Sciatic nerve (tissue), 2 donors: ENCODE measurements at regions not wholly inside any gene's neighbourhood (a gene's known extent, or its start where the extent isn't known, plus 50 kb on each side); places are given as distances from the start of the nearest gene placed in this dataset.
"Not testable (repeated sequence)": the region's sequence is repeated elsewhere in the genome, so short reads cannot be mapped to it uniquely, and the experiment has no call there.

Experiments used
- ATAC-seq: fragments of 200-7000 bp; cut with Tn5 transposase; one replicate; pipeline ENCODE4 v1.9.1; 2020; ENCODE audit warnings: mild to moderate bottlenecking, moderate library complexity
- DNase-seq: peaks from one replicate; pipeline ENCODE4 v3.0.0-alpha.2; 2020; ENCODE audit warnings: low spot score
- intact Hi-C: fragments of 100-400 bp; cut with DNase I; formaldehyde crosslinking; loops from one replicate; pipeline ENCODE4 v1.14.2; 2022
- donor health status: DM: no; HTN: no; CAD: no.
- donor health status: DM: no; HTN: no; CAD: no.

DNA sequence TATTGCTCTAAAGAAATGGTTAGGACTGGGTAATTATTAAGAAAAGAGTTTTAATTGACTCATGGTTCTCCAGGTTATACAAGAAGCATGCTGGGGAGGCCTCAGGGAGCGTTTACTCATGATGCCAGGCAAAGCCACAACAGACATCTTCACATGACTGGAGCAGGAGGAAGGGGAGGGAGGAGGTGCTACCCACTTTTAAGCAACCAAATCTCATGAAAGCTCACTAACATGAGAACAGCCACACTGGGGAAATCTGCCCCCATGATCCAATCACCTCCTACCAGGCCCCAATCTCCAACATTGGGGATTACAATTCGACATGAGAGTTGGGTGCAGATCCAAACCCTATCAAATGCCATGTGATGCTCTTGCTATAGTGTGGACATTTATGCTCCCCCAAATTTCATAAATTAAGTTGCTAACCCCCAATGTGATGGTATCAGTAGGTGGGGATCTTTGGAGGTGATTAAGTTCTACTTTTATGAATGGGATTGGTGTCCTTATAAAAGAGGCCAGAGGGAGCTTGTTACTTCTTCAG lies 773.6 kb upstream of the CDH10 start:
- intact Hi-C loops, result no loop called here
- ATAC-seq, result no peak
- DNase-seq, result no peak

DNA sequence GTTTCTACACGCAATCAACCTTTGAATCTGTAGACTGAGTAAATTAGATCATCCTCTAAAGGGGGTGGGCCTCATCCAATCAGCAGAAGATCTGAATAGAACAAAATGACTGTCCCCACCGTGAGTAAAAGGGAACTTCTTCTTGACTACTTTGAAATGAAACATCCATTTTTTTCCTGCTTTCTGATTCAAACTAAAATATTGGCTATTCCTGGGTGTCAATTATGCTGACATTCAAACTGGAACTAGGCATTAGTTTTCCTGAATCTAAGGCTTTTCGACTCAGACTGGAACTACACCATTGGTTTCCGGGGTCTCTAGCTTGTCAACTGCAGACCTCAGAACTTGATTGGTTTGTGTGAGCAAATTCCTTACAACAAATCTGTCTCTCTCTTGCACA lies 772.2 kb upstream of the CDH10 start:
- intact Hi-C loops, result no loop called here
- ATAC-seq (no peak), DNase-seq (no peak)

DNA sequence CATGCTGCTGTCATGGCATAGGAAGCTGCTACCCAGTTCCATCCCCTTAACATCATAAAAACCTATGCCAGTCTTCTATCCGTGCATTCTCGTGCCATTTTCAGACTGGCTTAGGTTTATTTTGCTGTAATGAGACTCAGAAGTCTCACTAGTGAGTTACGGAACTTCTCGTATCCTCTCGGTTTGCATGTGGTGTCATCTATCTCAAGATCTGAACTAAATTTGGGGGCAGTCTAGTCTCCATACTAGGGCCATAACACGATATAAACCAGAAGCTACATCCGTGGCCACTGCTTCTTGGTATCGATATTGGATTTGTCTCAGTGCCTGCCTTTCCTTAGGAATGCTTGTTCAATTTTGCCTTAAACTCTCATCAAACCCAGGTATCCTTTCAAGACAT lies 771.2 kb upstream of the CDH10 start:
- ATAC-seq, result no peak
- intact Hi-C loops, result no loop called here
- DNase-seq, result no peak

DNA sequence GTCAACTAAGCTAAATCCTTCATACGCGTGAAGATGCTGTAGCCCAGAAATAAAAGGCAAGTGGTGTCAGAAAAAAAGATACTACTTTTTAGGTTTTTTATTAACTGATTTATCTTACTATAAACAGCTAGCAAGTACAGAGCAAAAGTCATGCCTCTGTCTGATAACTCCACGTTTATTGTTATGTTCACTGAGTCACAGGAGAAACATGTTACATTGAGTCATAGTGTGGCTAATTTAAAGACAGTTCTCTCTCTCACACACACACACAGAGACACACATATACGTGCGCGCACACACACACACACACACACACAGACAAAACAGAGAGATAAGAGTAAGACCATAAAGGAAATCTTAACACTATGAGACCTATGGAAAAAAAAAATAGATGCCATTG lies 770.0 kb upstream of the CDH10 start:
- DNase-seq (no peak), ATAC-seq (no peak)
- intact Hi-C loops, result no loop called here

DNA sequence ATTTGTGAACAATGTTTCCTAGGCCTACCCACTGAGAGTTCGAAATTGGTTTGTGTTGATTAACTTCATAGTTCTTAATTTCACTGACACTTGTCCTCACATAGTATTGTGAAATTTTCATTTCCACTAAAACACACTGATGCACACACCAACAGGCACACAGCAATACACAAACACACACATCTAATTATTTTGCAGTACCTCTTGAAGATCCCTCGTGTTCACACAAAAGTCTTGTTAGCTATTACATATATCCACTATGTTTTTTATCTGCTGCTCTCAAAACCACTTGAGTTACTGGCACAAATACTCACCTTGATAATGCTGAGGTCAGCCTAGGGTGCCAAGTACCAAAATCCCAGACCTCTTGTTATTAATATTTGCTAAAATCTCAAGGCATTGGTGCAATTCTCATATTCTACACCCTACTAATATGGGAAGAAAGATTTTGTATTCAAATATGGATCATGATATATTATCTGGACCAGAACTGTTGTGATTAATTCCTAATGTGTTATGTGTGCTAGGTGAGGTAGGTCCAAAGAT lies 767.4 kb upstream of the CDH10 start:
- intact Hi-C loops, result no loop called here
- DNase-seq, result no peak
- no peak for ATAC-seq

DNA sequence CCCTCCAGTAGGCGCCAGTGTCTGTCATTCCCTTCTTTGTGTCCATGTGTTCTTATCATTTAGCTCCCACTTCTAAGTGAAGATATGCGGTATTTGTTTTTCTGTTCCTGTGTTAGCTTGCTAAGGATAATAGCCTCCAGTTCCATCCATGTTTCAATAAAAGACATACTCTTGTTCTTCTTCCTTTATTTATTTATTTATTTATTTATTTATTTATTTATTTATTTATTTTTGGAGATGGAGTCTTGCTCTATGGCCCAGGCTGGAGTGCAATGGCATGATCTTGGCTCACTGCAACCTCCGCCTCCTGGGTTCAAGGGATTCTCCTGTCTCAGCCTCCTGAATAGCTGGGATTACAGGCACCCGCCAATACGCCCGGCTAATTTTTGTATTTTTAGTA lies 762.6 kb upstream of the CDH10 start:
- intact Hi-C loops, ATAC-seq, DNase-seq: not testable (repeated sequence)

DNA sequence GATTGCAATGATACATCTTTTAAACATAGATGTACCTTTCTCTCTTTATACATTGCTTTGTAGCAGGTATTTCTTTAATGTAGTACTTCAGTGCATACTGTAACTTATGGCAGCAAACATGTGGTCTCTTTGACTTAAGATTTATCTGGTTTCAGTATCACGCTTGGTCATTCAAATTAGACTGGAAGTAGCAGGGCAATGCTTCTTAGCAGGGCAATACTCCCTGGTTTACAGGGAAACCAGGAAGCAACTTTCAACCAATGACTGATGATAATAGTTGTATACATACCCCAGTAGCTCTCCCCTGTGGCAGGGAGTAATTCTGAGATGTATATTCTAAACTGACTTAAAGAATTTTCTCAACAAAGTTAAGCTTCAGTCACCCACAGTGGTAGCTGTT lies 761.1 kb upstream of the CDH10 start:
- DNase-seq (no peak), ATAC-seq (no peak)
- intact Hi-C loops, result no loop called here

DNA sequence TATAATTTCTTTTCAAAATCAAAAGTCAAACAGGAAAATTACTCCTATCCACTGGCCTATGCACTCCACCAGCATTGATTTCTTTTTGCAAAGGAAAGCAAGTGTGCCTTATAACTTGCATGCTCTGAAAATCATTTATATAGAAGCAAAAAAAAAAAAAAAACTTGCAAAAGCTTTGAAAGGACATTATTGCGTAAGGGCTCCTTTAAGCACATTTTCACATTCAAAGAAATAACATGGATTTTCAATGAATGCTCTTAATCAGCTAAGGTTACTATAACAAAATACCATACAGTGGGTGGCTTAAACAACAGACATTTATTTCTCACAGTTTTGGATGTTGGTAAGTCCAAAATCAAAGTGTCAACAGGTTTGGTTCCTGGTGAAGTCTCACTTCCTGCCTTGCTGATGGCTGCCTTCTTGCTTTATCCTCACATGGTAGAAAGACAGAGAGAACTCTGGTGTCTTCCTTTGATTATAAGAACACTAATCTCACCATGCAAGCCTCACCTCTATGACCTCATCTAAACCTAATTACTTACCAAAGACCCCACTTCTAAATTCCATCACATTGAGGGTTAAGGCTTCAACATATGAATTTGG lies 755.2 kb upstream of the CDH10 start:
- ATAC-seq, result no peak
- DNase-seq, result no peak
- intact Hi-C loops, result no loop called here

DNA sequence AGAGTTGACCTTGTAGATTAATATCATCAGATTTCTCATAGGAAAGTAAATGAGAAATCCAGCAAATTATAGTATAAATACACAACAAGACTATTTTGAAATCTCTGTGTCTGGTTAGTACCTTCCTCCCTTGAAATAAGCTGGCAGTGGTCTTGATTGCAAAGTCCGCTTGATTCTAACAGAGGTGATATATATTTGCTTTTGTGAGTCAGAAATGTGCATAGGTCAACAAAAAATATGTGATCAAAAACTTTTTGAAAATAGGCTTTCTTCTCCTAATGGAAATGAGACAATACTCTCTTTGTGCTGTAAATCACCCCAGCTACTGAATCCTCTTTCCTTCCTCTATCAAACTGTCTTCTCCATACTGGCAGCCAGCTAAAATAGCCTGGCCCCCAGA lies 749.2 kb upstream of the CDH10 start:
- ATAC-seq, result no peak
- intact Hi-C loops, result no loop called here
- DNase-seq, result no peak

DNA sequence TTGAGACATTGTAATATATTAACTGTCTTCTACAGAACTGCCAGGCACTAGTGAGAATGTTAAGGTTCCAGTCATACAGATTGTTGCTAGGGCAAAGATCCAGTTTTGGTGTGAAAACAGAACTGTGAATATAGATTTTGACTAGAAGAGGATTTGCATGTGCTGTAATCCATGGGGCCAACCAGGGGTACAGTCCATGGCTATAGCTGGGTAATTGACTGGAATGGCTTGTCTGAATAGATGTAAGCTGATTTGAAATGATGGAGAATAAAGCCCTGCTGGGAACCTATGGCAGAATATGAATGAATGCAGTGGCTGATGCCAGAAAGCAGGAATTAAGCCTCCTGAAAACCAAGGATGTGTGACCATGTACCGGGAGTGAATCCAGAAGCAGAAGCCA lies 748.5 kb upstream of the CDH10 start:
- ATAC-seq (no peak), DNase-seq (no peak)
- intact Hi-C loops, result no loop called here

DNA sequence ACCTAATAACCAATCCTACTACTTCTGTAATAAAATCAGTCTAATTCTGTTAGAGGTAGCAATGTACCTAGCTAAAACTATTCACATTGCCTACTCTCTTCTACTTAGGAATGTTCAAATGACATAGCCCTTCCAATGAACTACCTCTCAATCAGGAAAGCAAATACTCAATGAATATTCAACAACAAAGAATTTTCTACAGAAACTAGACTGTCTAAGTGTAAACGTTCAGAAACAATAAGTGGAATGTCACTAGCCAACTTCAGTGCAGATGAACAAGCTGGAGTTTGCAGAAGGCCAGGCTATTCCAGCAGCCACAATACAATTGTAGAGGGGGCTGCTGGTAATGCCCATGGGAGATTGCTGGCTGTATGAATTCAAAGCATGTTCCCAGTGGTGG lies 743.2 kb upstream of the CDH10 start:
- intact Hi-C loops, result no loop called here
- DNase-seq, result no peak
- no peak for ATAC-seq

DNA sequence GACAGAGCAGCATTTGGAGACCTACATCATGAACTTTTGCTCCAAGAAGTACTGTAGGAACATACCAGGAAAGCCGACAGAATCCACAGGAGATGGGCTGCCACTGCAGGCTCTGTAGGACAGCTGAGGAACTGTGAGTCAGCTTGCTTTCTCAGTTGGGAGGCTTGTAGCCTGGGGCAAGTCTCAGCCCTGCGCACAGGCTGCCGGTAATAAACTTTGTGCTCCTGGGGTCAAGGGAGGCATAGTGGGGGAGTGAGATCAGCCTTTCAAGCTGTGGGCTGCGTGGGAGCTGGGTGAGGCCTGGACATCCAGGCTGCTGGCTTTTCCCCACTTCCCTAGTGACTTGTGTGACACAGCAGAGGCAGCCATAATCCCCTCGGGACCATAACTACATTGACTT lies 718.0 kb upstream of the CDH10 start:
- intact Hi-C loops, result no loop called here
- DNase-seq, result no peak
- no peak for ATAC-seq

DNA sequence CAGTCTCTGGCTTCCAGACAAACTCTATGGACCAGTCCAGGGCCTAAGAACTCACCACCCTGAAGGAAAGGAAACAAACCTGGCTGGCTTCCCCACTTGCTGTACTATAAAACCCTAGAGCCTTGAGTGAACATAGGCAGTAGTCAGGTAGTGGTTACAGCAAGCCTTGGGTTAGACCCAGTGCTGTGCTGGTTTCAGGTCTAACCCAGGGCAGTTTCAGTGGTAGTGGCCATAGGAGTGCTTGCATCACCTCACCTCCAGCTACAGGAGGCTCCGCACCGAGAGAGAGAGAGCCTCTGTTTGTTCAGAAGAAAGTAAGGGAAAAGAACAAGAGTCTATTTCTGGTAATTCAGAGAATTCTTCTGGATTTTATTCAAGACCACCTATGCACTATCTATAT lies 714.1 kb upstream of the CDH10 start:
- intact Hi-C loops, result no loop called here
- ATAC-seq (no peak), DNase-seq (no peak)

DNA sequence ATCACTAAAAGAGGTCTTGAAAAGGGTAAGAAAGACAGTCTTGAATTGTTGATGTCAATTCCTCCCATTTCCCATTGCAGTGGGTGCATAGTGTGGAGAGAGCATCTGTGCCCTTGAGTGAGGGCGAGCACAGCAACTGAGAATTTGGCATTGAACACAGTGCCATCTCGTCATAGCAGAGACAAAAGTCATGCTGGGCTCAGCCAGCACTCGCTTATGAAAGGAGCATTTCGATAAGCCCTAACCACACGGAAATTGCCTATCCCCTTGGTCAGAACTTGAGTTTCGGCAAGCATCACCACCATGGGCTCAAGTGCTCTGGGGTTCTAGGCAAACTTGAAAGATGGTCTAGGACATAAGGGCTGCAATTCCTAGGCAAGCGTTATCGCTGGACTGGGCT lies 712.8 kb upstream of the CDH10 start:
- intact Hi-C loops, result no loop called here
- DNase-seq (no peak), ATAC-seq (no peak)

DNA sequence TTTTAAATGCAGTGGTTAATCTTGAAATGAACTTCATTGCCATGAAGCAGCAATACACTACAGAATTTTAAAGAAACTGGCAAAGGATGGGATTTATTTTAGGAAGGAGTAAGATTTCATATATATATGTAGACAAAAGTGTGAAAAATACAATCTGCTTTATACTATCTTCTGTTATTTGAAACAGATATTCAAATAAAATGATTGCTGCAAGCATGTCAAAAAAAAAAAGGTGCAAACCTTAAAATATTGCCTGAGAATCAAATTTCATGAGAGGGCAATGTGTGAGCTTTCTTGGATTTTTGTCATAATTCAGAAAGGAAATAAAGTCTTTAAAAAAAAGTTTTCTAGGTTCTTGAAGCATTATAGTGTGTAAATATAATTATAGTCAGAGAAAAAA lies 705.0 kb upstream of the CDH10 start:
- DNase-seq (no peak), ATAC-seq (no peak)
- intact Hi-C loops, result no loop called here

DNA sequence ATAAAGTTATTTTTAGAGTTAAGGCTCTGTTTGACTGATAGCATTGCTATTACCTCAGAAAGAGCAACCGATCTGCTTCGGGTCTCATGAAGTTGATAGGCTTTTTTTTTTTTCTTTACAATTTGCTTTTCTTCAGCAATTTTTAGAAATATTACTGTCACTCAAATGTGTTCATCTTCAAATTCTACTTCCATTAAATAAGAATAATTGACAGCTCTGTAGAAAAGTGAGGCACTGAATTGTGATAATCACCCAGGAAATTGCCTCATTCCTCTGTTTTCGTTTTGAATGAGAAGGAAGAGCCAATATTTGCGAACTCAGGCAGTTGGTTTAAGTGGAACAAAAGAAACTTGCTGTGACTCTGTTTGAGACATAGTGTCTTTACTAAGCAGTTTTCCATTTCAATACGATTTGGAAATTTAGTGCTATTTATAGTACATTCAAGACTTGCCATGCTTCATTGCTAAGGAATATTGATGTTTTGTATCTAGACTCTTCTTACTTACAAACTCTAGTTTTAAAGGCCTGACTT lies 700.5 kb upstream of the CDH10 start:
- ATAC-seq (no peak), DNase-seq (no peak)
- intact Hi-C loops, result no loop called here

DNA sequence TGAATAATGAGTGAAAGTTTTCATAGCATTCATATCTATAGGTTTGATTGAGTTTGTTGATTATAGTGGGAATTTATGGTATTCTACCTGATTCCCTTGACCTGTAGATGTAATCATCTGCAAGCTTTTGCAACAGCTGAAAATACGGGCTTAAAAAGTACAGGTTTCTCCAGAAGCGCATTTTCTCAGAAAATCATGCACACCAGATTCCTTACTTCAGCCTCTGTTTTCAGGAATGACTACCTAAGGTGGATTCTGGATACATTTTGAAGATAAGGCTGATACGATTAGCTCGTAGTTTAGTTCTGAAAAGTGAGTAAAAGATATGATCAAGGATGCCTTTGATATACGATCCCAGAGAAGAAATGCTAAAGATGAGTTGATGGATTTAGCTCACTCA lies 694.8 kb upstream of the CDH10 start:
- ATAC-seq (no peak), DNase-seq (no peak)
- intact Hi-C loops, result no loop called here

DNA sequence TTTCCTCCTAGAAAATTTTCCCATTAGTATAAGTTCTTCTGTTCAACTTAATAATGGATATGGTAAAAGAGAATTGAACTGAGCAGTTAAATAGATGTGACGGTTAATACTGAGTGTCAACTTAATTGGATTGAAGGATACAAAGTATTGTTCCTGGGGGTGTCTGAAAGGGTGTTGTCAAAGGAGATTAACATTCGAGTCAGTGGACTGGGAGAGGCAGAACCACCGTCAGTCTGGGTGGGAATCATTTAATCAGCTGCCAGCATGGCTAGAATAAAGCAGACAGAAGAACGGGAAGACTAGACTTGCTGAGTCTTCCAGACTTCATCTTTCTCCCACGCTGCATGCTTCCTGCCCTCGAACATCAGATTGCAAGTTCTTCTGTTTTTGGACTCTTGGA lies 689.6 kb upstream of the CDH10 start:
- DNase-seq (no peak), ATAC-seq (no peak)
- intact Hi-C loops, result no loop called here

DNA sequence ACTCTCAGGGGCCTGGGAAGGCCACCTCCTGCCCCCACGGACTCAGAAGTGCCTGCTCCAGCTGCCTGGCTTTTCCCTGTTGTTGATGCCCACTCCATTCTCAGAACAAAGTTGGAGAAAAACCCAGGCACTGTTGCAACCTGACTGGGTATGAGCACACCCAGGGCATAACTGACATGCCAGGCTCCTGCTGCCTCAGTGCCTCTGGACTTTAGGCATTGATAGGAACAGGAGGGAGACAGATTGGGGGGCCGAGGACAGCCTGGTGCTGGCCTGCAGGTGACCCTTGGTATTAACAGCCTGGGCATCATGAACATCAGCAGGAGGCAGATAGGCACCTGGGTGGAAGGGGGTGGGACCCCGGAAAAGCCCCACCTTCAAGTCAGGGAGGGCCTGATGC lies 685.9 kb upstream of the CDH10 start:
- intact Hi-C loops, result no loop called here
- ATAC-seq (no peak), DNase-seq (no peak)

DNA sequence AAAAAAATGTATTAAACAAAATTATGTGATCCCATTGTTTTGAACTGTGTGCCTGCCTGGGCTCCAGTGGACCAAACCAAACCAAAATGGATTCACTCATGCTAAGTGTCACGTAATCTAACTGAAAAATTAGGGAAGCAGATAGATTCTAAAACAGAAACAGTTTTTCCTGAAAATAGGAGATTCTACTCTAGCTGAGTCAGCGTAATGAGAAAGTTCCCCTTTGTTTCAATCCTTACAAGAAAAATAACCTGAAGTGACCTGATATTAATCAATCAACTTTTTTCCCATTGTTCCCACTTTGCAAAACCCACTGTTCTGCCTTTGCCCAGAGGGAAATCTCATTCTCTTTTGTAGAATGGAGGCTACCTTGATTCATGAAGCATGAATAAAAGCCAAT lies 682.4 kb upstream of the CDH10 start:
- ATAC-seq (no peak), DNase-seq (no peak)
- intact Hi-C loops, result no loop called here

DNA sequence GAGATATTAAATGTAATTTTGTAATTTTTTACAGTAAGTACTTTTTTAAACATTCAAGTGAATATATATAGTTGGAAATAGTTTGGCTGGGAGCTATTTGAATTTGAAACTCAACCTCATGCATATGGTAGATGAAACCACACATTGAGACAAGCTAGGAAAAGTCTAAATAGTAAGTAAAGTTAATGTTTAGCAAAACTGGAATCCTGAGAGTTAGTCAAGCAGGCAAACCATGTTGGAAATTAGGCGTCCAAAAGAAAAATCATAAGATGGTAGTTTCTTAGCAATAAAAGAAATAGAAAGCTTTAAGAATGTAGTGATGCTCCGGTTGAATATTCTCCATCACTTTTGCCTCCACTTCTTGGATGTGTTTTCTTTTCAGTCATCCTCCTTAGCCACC lies 657.1 kb upstream of the CDH10 start:
- ATAC-seq (no peak), DNase-seq (no peak)
- intact Hi-C loops, result no loop called here
